ENCODE measurements at regions not wholly inside any gene's neighbourhood (a gene's known extent, or its start where the extent isn't known, plus 50 kb on each side); places are given as distances from the start of the nearest gene placed in this dataset.

GRCh38 chr4:127578967-127579366 lies 53.8 kb upstream of the INTU start:
- no peak for ATAC-seq
- H3K27me3 ChIP-seq (ENCODE audit: control insufficient read depth in 1 of 2, insufficient read depth in 2 of 2, low read length in 2 of 2) = peaks cover 0 to 11% of the 10 kb centered on the region in 2 experiments; a peak in 2 of 5 replicates
- DNase-seq (ENCODE audit: low spot score) = no peak
- ChIA-PET POLR2A (no interaction called here), CTCF (ENCODE audit: low intra/inter-chr PET ratio, low total read pairs) (no interaction called here)
- H3K4me2 ChIP-seq (ENCODE audit: low read depth, low read length) = no peak overlapping the region
- no peaks in the 10 kb centered on the region for H3K36me3 ChIP-seq (replicated peaks in 1 of 2; ENCODE audit: control insufficient read depth in 1 of 2, insufficient read depth in 2 of 2, low read length in 2 of 2)
- in situ Hi-C loops (cut with HindIII; ENCODE audit: extremely low pct_ligation_motif_present, low pct_unique_long_range_greater_than_20kb) (no loop called here), intact Hi-C loops (cut with micrococcal nuclease; ENCODE audit: unreplicated experiment) (no loop called here)
- H3K27ac ChIP-seq (ENCODE audit: extremely low read length, insufficient read depth, low read length) = no peak overlapping the region
- no peak overlapping the region for H3K4me3 ChIP-seq (replicated peaks in 1 of 3; ENCODE audit: insufficient read depth in 1 of 3, low read depth in 2 of 3, low read length in 3 of 3)
- 9% methylated on average over 7 of the region's 7 CpGs for WGBS (ENCODE audit: low lambda C conversion rate)
- no peak for FAIRE-seq
- H3K9me3 ChIP-seq (ENCODE audit: low read length) = no peaks in the 10 kb centered on the region
- BruUV-seq (replicated peaks) = no TSS peak
- H3K4me1 ChIP-seq (ENCODE audit: insufficient read depth, low read length) = no peaks in the 10 kb centered on the region
- H3K79me2 ChIP-seq (ENCODE audit: insufficient read depth, low read length) = no peaks in the 10 kb centered on the region
- H3K9ac ChIP-seq (ENCODE audit: insufficient read depth, low read depth, low read length) = no peak overlapping the region
- no peaks in the 10 kb centered on the region for H4K20me1 ChIP-seq (ENCODE audit: insufficient read depth, low read length)
- no peak for TF ChIP-seq ZNF441 (CRISPR knock-in tag; IDR thresholded peaks at IDR 0.05; ENCODE audit: borderline replicate concordance)
- no peak for TF ChIP-seq AGO1 (IDR thresholded peaks at IDR 0.05; ENCODE audit: low read depth, low read length, poor library complexity, severe bottlenecking)
- no peak for TF ChIP-seq ZNF407 (CRISPR knock-in tag; IDR thresholded peaks at IDR 0.05; ENCODE audit: not compliant biosample characterization)
- no peak for TF ChIP-seq PHF20 (CRISPR knock-in tag; IDR thresholded peaks at IDR 0.05)
- TF ChIP-seq CTCF (CRISPR knock-in tag; IDR thresholded peaks at IDR 0.05) = no peak
- no peak for TF ChIP-seq PLRG1 (conservative IDR thresholded peaks at IDR 0.05)
- no peak for TF ChIP-seq ZNF101 (CRISPR knock-in tag; IDR thresholded peaks at IDR 0.05; ENCODE audit: borderline replicate concordance, low read depth)
- no peak for TF ChIP-seq MED13 (CRISPR knock-in tag; IDR thresholded peaks at IDR 0.05)
- no peak overlapping the region for H2AFZ ChIP-seq (ENCODE audit: low read length)
